Adrenal gland (tissue), 9 donors: ENCODE measurements at regions not wholly inside any gene's neighbourhood (a gene's known extent, or its start where the extent isn't known, plus 50 kb on each side); places are given as distances from the start of the nearest gene placed in this dataset.

Source experiments
- DNase-seq, 7 donors: peaks; one replicate each; pipeline ENCODE4 v3.0.0-alpha.2; 2019 to 2020
- H3K27ac ChIP-seq, 5 donors: fragments of 200-600 bp; sonication (generic) in 4 of 5; 1 replicate in 3 of 5; 2 replicates in 2 of 5; pipeline versions ENCODE4 v1.5.1 to v1.8.0; 2016 to 2020; ENCODE audit warnings: mild to moderate bottlenecking in 1 of 5
- H3K27me3 ChIP-seq: fragments of 200-600 bp; 2 replicates; pipeline ENCODE4 v1.8.0; 2021
- H3K36me3 ChIP-seq, 2 donors: fragments of 200-600 bp; replicated peaks in 1 of 2; 1 replicate in 1 of 2; 2 replicates in 1 of 2; pipeline versions ENCODE4 v1.5.1 to v1.8.0; 2018 to 2022
- H3K4me1 ChIP-seq, 2 donors: fragments of 200-600 bp; replicated peaks in 1 of 2; 1 replicate in 1 of 2; 2 replicates in 1 of 2; pipeline versions ENCODE4 v1.5.1 to v1.8.0; 2018 to 2021
- H3K4me3 ChIP-seq, 4 donors: fragments of 200-600 bp; sonication (generic) in 3 of 4; one replicate each; pipeline ENCODE4 v1.5.1; 2016 to 2018
- H3K9me3 ChIP-seq, 3 donors: fragments of 200-600 bp; sonication (generic) in 1 of 3; replicated peaks in 1 of 3; 1 replicate in 2 of 3; 2 replicates in 1 of 3; pipeline versions ENCODE4 v1.5.1 to v1.8.0; 2016 to 2021
- POLR2A ChIP-seq, 2 donors: fragments of 450-650 bp; IDR thresholded peaks; one replicate each; pipeline ENCODE4 v1.6.1; 2017; ENCODE audit warnings: antibody characterized with exemption in 2 of 2, mild to moderate bottlenecking in 2 of 2, moderate library complexity in 1 of 2
- WGBS, 4 donors: extraction: QIAGEN DNeasy Blood & Tissue Kit in 2 of 4; methylation state at CpG; one replicate each; pipeline versions ENCODE4 v1.1.5 to v1.1.7; 2013 to 2017; 5-methylcytosine and 5-hydroxymethylcytosine counted together
- intact Hi-C, 2 donors: fragments of 100-400 bp; cut with DNase I; formaldehyde crosslinking; loops; one replicate each; pipeline versions ENCODE4 v1.14.1 to v1.15.0; 2022 to 2023
- TF ChIP-seq, protein P1 (sequence below), 6 experiments: fragments of 450-650 bp in 4 of 6; fragments of 200-600 bp in 2 of 6; sonication (generic) in 1 of 6; IDR thresholded peaks; 1 replicate in 5 of 6; 2 replicates in 1 of 6; pipeline versions ENCODE4 v1.5.1 to v1.8.0; 2016 to 2021; ENCODE audit warnings: antibody characterized with exemption in 6 of 6, mild to moderate bottlenecking in 2 of 6, moderate library complexity in 1 of 6
- donor health status: healthy with polysubstance abuse.
- donor health status: Bipolar disorder and iron deficiency.
- donor health status: DM: yes; HTN: yes; CAD: no.
- donor health status: DM: no; HTN: no; CAD: no.
- donor health status: DM: no; HTN: no; CAD: no.

DNA sequence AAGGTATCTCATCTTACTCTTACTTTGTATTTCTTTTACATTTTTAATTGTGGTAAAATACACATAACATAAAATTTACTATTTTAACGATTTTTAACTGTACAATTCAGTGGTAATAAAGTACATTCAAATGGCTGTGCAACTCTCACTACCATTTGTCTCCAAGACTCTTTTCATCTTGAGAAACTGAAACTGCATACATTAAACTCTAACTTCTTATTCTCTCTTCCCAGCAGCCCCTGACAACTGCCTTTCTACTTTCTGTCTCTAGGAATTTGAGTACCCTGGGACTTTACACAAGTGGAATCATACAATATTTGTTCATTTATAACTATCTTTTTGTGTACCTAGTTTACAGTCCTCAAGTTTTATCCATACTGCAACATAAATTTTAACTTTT, 725.8 kb upstream of the KIRREL3 start:
- H3K27me3 ChIP-seq: no peaks in the 10 kb centered on the region
- H3K4me1 ChIP-seq: no peaks in the 10 kb centered on the region
- H3K36me3 ChIP-seq: no peaks in the 10 kb centered on the region
- no peak overlapping the region for H3K27ac ChIP-seq
- WGBS, 4 donors: 39 to 50% (median 44%) methylated on average over 1 of the region's 1 CpG
- no peak for DNase-seq
- intact Hi-C loops: no loop called here
- H3K9me3 ChIP-seq: no peaks in the 10 kb centered on the region
- TF ChIP-seq, protein P1, sequence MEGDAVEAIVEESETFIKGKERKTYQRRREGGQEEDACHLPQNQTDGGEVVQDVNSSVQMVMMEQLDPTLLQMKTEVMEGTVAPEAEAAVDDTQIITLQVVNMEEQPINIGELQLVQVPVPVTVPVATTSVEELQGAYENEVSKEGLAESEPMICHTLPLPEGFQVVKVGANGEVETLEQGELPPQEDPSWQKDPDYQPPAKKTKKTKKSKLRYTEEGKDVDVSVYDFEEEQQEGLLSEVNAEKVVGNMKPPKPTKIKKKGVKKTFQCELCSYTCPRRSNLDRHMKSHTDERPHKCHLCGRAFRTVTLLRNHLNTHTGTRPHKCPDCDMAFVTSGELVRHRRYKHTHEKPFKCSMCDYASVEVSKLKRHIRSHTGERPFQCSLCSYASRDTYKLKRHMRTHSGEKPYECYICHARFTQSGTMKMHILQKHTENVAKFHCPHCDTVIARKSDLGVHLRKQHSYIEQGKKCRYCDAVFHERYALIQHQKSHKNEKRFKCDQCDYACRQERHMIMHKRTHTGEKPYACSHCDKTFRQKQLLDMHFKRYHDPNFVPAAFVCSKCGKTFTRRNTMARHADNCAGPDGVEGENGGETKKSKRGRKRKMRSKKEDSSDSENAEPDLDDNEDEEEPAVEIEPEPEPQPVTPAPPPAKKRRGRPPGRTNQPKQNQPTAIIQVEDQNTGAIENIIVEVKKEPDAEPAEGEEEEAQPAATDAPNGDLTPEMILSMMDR (IDR thresholded peaks at IDR 0.05): no peak
- TF ChIP-seq POLR2A (IDR thresholded peaks at IDR 0.05): no peak
- no peak overlapping the region for H3K4me3 ChIP-seq

DNA sequence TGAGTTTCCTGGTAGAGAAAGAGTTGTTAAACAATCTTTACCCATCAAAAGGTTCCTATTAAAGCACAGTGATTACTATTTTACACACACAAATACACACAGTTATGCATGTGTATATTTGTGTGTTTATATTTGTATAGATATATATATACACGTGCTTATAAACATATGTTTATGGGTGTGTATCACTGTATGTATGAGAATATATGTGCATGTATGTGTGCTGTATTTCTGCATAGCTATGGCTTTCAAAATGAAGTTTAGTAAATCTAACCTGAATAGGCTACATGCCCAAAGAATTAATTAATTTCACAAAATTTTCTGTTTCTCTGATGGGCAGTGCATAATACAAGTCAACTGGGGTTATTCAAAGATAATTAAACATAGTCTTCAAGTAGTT, 723.1 kb upstream of the KIRREL3 start:
- Histone ChIP-seq H3K4me1 (no peaks in the 10 kb centered on the region), H3K4me3 (no peak overlapping the region), H3K27me3 (no peaks in the 10 kb centered on the region), H3K9me3 (no peaks in the 10 kb centered on the region), H3K36me3 (no peaks in the 10 kb centered on the region), H3K27ac (no peak overlapping the region)
- no peak for DNase-seq
- TF ChIP-seq POLR2A (IDR thresholded peaks at IDR 0.05): no peak
- TF ChIP-seq, protein P1 (IDR thresholded peaks at IDR 0.05): no peak
- intact Hi-C loops: no loop called here
- WGBS, 4 donors: 61 to 76% (median 72%) methylated on average over 1 of the region's 1 CpG

DNA sequence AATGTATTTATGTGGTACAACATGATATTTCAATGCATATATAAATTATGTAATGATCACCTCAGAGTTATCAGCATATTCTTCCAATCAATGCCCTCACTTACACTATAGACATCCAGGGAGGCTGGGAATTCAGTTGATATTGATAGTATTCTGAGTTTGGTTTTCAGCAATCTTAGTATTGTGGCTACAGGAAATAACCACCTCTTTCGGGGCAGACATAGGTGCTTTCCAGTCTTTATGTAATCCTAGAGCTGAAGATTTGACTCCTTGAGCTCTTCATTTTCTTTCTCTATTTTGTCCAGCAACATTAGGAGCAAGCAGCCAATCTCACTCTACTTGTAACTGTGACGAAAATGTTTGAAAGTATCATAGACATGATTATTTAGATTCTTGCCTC, 712.7 kb upstream of the KIRREL3 start:
- Histone ChIP-seq H3K9me3 (no peaks in the 10 kb centered on the region), H3K27ac (no peak overlapping the region), H3K4me3 (no peak overlapping the region), H3K27me3 (no peaks in the 10 kb centered on the region), H3K4me1 (no peaks in the 10 kb centered on the region), H3K36me3 (no peaks in the 10 kb centered on the region)
- WGBS, 4 donors: 76 to 89% (median 85%) methylated on average over 2 of the region's 2 CpGs
- TF ChIP-seq, protein P1 (IDR thresholded peaks at IDR 0.05): no peak
- TF ChIP-seq POLR2A (IDR thresholded peaks at IDR 0.05): no peak
- intact Hi-C loops: no loop called here
- no peak for DNase-seq

DNA sequence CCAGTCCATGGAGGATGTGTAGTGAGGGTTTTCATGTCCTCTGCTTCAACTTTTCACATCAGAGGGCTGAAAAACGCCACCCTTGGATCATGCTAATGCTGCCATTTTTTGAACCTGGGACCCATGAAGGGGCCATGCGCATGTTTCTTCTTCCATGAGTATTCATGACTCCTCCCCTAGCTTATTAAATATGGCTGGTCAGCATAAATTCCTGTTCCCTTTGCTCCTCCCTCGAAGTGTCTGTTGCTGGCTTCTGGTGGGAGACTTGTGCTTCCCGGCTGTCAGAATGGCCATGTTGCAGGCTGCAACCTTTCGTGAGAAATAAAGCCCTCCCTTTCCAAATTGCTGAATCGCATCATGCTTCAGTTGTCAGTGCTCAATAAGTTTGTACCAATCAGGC, 711.2 kb upstream of the KIRREL3 start:
- no peaks in the 10 kb centered on the region for H3K9me3 ChIP-seq
- no peak overlapping the region for H3K4me3 ChIP-seq
- H3K36me3 ChIP-seq: no peaks in the 10 kb centered on the region
- DNase-seq: no peak
- no peak overlapping the region for H3K27ac ChIP-seq
- no peaks in the 10 kb centered on the region for H3K4me1 ChIP-seq
- H3K27me3 ChIP-seq: no peaks in the 10 kb centered on the region
- TF ChIP-seq, protein P1 (IDR thresholded peaks at IDR 0.05): no peak
- TF ChIP-seq POLR2A (IDR thresholded peaks at IDR 0.05): no peak
- 86 to 89% (median 88%) methylated on average over 6 of the region's 6 CpGs for WGBS, 4 donors
- intact Hi-C loops: no loop called here
